ENCODE measurements at regions not wholly inside any gene's neighbourhood (a gene's known extent, or its start where the extent isn't known, plus 50 kb on each side); places are given as distances from the start of the nearest gene placed in this dataset.

DNA sequence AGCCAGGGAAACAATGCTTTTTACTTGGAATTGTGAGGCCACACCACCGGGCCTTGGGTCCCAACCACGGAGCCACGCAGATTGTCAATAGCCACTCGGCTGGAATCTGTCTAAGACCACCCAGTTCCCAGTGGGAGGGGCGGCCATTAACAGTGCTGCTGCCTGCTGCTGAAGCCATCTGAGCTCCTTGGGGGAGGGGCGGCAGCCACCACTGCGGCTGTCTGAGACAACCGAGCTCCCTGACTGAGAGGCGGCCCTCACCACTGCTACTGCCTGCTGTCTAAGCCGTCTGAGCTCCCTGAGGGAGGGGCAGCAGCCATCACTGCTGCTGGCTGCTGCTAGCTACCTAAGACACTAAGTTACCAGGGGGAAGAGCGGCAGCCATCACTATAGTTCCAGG, 64.3 kb downstream of the DMRTA2 start:
- no peak for DNase-seq

DNA sequence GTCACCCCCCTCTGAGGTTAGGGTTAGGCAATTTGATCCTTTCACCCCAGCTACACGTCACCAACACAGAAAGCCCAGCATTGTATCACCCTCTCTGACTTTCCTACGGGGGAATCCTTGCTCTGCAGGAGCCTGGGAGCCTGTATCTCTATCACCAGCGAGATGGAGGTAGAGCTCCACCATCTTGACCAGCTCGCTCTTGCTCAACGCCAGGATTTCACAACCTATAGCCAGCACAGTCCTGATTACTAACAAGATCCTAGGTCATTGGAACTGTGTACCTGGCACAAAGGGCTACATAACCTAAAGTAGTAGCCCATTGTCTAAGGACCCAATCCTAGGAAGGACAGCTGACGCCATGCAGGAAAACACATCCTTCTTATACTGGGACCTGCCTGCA, 66.1 kb downstream of the DMRTA2 start:
- DNase-seq, result no peak

DNA sequence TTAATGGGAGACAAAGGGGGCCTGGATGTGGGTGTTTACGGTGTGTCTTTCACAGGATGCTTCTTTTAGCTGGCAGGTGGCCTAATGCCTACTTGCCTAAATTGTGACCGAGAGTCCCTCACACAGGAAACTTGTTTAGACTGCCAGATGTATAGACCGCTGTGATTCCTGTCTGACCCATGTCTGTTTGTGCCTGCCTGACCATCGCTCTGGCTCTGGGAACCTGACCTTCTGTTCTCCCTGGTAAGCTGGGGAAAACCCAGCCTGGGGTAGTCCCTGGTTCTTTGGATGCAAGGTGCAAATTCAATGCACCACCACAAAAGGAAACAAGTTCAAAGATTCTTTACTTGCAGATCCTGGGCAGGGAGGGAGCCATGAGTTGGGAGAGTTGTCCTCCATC, 68.4 kb downstream of the DMRTA2 start:
- DNase-seq, result no peak

DNA sequence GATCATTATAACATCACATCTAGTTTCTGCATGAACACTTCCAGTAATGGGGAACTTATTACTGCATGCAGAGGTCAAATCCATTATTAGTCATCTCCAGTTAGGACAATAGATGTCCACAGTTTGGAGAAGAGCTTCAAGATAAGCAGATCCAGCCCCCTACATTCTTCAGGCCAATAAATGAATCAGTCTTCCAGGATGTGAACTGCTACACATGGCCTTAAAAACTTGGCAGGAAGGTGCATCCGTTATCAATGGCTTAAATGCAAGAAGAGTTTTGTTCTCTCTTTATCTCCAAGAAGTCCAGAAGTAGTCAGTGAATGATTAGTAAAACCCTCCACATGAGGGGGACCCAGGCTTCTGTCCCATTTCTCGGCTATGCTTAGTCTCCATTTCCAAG, 70.8 kb downstream of the DMRTA2 start:
- DNase-seq, result no peak

DNA sequence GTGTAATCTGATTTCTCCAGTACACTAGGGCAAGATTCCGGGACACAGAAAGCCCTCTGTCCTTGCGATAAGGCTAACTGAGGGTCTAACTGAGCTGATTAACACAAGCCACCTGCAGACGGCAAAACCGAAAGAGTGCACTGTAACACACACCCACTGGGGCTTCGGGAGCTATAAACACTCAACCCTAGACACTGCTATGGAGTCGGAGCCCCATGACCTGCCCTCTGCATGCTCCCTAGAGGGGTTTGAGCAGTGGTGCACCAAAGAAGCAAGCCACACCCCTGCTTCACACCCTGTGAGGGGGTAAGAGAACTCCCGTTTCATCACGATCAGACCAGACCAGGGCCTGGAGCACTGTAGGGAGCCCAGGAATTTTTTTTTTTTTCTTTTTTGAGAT, 72.4 kb downstream of the DMRTA2 start:
- no peak for DNase-seq

DNA sequence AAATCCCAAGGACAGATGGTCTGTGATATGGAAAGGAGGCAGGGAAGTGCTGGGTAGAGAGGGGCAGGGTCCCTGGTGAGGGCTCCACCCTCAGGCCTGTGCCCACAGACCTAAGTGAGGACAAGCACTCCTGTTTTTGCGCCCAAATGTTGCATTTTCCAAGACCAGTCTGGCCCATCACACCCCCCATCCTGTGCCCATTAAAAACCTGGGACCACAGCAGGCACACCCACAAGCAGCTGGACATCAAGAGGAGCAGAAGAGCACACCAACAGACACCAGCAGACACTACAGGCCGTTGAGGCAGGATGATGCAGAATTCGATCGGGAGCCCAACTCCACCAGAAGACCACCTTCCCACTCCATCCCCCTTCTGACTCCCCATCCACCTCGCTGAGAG, 72.8 kb downstream of the DMRTA2 start:
- no peak for DNase-seq

DNA sequence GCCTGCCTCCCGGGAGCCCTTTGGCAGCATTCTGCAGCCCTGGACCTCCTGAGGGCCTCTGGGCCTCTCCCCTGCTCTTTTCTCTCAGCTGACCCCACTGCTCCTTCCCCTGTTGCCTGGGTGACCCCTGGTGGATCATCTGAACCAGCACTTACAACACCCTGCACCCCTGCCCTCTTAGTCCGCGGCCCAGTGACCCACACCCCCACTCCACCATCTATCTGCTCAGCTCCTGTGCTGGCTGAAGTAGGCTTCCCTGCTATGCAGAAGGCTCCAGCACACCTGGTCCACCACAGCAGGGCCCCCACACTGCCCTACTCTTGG, 74.0 kb downstream of the DMRTA2 start:
- DNase-seq, result no peak

DNA sequence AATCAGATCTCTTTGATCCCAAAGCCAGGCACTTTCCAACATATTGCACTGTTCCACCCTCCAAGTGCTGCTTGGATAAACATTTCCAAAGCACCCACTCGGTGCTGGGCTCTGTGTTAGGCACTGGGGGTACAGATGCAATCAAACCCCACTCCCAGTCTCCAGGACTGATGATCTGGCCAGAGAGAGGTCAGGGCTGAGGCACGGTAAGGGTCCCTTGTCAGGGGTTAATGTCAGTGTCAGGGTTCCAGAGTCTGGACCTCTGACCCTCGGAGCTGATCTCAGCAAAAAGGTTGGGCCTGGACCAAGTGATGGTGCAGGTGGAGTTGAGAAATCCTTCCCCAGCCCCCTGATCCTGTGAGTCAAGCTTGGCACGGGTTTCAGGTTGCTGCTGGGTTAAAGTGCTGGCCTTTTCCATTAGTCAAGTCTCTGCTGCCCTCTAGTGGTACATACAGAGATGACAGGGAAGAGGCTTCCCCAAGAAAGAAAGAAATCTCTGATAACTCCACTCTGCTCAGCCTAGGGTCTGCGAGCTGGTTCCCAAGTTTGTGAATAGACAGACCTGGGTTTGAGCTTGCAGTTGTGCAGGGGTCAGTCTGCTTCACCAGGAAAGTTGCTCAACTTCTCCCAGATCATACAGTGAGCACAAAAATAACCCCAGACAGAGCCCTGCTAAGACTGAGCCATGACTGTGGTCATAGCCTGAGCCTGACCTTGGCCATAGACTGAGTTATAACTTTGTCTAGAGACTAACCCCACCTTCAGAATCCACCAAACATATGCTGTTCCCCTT, 74.6 kb downstream of the DMRTA2 start:
- peak; percentile 69 for DNase-seq

DNA sequence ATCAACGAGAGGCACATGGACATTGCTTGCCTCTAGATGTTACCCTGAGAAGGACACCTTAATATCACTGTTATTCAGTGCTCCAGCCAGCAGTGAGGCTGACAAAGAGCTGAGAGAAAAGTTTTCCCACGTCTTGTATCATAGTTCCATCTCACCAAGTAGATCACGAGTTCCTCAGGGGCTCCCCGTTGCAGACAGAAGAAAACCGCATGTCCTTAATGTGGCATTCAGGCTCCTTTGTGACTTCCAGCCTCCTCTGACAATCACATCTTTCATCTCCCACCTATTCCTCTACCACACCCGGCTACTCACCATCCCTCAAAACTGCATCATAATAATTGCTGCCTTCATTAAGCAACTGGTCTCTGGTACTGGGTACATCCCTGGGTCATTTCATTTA, 75.3 kb downstream of the DMRTA2 start:
- no peak for DNase-seq

DNA sequence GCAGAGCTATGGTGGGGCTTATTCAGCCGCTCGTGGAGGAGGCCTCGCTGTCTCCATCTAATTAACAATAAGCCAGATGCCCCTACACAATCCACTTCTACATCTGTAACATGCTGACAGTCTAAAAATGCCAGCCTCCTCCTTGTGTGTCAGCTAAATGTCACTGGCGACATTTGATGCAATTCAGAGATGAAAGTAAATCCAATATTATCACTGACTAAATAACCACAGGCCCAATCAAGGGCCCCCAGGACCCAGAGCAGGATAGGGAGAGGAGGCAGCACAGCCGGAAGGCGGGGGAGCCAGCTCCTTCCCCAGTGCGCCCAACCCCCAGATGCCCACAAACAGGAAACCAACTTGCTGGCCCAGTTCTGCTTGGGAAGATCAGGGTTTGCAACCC, 76.6 kb downstream of the DMRTA2 start:
- DNase-seq, result no peak

DNA sequence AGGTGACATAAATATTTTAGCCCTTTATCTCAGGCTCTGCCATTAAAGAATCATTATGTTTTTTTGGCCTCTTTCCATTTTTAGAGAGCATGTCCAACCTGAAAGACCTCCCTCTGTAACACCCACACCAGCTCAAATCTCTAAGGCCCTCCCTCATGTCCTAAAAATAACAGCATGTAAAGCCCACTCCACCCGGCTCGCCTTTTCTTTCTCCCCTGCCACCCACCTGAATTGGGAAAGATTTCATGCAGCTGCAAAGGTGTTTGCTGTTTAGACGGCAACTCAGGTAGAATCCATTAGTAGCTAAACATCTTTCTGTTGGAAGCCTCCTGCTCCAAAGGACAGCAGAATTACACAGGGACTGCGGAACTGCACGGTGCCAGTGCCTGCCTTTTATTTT, 79.9 kb downstream of the DMRTA2 start:
- no peak for DNase-seq

DNA sequence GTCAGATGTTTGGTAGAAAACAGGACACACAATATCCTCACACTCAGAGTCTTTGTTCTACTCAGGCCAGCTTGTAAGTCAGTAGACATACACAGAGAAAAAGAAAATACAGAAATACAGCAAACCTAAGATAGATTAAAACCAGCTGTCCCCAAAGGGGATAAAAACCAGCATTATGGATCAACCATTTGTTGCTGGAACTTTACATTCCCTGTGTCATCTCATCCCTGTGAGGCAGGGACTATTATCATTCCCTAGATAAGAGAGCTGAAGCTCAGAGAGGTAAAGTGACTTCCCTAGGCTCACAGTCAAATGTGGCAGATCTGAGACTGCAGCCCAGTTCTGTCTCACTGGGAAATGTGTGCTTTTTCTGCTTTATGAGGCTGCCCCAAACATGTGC, 80.7 kb downstream of the DMRTA2 start:
- no peak for DNase-seq

DNA sequence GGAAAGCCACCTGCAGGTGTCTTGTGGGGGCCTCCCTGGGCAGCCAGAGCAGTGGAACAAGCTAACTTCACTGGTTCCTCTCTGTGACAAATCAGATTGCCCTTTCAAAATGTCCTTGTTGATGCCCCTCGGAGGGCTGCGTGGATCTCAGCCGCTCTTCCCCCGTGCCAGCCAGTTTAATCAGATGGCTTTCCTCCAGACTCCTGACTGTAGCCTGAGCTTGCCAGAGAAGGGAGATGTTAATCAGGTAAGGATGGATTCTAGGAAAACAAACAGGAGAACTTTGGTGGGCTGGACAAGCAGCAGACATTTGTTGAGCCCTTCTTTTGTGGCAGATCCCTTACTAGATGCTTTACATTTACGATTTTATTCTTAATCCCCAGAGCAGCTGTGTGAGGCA, 88.2 kb downstream of the DMRTA2 start:
- no peak for DNase-seq

DNA sequence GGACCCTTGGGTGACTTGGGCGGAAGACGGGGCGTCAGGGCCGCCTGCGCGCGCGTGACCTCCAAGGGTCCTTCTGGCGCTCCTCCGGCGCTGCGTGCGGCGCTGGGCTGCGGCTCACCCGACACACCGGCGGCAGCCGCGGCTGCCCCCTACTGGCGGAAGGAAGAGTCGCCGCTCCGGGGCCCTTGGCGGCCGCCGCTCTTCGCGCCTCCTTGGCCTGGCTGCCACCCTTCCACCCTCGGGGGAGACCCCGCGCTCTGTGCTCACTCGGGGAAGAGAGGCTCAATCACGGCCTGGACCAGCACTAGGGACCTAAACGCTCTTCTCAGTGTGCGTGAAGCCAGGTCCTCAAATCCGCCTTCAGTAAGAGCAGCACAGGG, 89.7 kb downstream of the DMRTA2 start:
- peak; percentile 5 for DNase-seq

DNA sequence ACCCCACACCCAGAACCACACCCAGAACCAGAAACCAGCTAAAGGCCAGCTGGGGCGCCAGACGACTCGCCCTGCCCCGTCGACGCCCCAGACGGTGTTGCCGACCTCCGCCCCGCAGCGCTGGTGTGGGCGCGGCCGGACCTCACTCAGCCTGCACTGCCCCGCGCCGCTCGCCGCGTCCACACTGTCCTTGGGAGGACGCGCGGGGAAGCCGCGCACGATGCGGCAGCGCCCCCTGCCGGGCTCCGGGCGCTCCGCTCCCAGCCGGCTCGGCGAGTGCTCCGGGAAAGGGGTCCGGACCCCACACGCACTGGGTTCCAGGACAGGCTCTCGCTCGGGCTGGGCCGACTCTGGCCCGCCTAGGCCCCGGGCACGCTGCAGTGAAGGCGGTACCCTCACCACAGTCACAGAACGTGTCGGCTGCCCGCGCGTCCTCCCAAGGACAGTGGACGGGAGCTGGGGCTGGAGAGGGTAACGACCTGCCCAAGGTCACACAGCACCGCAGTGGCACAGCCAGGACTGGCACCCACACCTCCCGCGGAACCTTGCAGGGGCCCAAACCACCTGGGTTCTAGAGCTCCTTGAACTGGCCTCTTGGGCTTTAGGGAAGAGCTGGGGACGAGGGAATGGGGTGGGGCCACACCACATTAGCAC, 90.2 kb downstream of the DMRTA2 start:
- peak; percentile 45 for DNase-seq

DNA sequence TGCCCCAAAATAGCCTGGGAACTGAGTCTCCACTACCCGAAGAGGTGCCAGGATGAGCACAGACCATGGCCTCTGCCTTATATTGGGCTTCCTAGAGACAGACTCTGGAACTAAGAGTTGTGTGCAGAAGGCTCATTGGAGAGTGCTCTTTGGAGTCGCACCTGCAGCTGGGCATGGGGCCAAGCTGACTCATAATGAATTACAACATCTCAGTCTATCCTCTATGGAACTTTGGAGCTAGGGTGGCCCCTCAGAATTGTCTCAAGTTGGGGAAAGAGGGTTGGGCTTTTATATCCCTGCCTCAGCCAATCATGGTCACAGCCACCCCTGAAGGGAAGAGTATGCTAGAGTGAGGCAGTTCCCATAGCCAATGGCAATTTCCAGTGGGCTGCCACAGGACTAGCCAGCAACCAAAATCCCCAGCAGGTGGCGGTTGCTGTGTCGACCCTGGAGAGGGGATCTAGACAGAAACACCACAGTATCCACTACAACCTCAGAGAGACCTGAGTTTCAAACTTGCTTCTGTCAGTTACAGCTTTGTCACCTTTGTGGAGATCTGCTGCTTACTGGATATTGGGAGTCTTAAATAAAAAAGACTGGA, 93.8 kb downstream of the DMRTA2 start:
- DNase-seq, result no peak

DNA sequence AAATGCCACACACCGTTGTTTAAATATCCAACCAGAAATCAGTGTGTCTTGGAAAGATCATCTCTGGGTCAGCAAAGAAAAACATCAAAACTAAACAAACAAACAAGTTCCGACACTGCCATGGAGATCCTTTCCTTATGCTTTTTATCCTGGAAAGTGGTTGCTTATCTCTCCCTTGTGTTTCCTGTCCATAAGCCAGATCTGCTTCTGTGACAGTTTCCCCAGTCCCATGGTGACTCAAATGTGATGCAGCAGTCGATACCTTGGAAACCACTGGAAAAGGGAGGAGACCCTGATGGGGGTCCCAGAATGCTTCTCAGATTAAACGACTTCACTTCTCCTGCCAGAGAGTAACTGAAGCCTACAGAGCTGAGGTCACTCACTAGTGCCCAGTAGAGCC, 94.7 kb downstream of the DMRTA2 start:
- no peak for DNase-seq

DNA sequence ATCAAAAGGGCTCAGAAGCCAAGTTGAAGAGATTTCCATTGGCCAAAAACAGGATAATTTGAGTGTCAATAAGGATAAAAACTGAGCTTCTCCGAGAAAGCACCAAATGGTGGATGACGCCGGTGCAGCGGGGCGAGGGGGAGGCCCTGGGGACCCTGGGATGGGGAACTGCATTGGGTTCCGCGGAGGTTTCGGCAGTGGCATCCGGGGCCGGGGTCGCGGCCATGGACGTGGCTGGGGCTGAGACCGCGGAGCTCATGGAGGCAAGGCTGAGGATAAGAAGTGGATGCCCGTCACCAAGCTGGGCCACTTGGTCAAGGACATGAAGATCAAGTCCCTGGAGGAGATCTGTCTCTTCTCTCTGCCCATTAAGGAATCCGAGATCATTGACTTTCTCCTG, 97.2 kb downstream of the DMRTA2 start:
- DNase-seq, result no peak

DNA sequence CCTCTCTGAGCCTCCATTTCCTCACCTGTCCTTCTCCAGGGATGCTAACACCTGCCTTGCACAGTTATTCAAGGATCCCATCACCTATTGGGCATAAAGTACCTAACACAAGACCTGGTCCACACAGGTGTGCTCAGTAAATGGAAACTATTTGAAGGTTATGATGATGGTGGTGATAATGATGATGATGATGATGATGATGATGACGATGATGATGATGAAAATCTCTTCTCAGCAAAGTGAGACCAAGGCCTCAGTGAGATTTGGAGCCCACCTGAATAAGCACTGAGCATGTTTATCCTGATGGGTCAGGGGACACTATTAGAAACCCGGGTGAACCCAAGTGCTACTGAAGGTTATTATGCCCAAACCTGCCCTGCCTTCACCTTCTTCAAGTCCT, 100.7 kb downstream of the DMRTA2 start:
- DNase-seq, result no peak

DNA sequence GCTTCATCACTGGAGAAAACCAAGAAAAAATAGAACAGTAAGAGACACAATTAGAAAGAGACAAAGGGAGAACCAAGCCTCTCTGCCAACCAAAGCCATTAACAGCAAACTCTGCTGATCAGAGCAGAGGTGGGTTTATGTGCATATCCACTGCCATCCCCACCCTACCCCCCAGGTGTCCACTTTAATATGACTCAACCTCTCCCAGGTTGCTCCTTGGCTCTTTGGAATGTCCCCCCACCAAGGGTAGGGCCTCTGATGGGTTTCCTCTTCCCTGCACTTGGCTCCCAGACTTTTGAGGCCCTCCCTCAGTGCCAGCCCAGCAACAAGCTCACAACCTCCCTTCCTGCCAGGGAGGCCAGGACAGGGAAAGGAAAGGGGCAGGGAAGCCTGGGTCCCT, 104.8 kb downstream of the DMRTA2 start:
- no peak for DNase-seq

DNA sequence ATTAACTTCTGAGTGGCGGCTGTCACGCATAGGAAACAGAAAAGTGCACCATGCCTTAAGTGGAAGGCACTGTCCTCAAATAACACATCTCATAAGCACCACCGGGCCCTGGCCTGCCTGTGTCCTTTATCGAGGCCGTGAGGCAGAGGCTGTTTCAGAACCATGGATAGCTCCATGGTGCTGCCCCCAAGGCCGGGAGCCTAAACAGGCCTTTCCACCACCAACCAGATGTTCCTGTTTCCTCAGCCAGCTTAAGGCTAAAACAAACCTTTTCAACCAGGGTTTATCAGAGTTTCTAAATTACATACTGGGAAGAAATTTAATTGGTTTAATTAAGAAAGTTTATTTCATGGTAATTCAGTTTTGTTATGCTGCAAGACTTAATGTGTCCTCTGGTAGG, 114.4 kb downstream of the DMRTA2 start:
- peak; percentile 49 for DNase-seq

DNA sequence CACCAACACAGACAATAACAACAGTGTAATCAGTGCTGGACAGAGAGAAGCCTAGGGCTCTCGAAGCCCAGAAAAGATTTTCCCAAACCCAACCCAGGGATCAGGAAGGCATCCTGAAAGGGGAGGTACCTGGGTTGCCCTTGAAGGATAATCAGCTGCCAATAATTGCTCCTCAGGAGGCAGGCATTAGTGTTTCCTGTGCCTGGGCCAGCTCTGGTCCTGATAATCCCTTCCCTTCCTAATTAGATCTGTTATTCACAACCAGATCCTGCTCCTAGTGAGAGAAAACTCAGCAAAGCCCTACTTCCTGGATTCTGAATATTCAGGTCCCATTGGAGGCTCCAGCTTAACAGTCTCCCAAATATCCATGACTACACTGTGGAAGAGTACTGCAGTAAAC, 117.4 kb downstream of the DMRTA2 start:
- no peak for DNase-seq

DNA sequence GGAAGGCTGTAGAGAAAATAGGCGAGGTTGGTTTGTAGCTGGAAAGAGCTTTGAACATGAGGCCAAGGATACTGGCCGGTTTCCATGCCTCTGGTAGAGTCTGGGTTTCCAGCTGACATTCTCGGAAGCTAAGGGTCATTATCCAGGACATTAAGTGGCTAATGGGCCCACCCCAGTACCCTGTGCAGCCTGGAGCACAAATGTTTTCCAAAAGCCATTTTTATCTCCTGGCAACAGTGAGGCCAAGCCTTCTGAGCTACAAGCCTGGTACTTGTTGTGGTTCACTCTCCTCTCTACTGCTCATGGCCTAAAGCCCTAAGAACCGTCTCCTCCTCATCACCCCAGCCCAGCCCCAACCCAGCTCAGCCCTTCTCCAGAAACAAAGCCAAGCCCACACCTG, 122.9 kb downstream of the DMRTA2 start:
- no peak for DNase-seq

DNA sequence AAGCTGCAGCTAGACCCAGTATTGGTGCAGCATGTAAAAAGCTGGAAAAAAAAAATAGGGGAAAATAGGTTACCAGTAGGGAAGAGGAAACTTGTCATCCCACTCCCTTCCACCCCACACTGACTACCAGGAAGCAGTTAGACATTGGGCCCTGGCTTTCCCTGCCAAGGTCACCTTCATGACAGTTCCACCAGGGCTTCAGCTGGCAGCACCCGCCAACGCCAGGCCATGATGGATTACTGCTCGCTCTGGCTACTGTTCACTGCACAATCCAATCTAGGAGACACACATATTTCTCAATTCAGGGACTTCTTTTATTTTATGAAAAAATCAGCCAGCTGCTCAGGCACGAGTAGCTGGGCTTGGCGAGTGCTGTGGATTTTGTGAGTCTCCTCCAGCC, 127.7 kb downstream of the DMRTA2 start:
- no peak for DNase-seq
